SK-N-SH (cell line): ENCODE measurements at regions not wholly inside any gene's neighbourhood (a gene's known extent, or its start where the extent isn't known, plus 50 kb on each side); places are given as distances from the start of the nearest gene placed in this dataset.

Experiments used
- CTCF ChIP-seq: fragments of 200-600 bp; sonication (generic); IDR thresholded peaks from 2 replicates; pipeline ENCODE4 v1.6.1; 2017; ENCODE audit warnings: antibody characterized with exemption, mild to moderate bottlenecking, moderate library complexity
- EP300 ChIP-seq, 2 experiments: IDR thresholded peaks; 2 replicates each; pipeline versions ENCODE4 v1.4.0 to v1.6.1; 2012; ENCODE audit warnings: borderline replicate concordance in 1 of 2, low read depth in 1 of 2, low read length in 1 of 2
- JUND ChIP-seq: IDR thresholded peaks from 2 replicates; pipeline ENCODE4 v1.4.0; 2012
- MAX ChIP-seq: IDR thresholded peaks from 2 replicates; pipeline ENCODE4 v1.4.0; 2012; ENCODE audit warnings: low read depth
- USF1 ChIP-seq: IDR thresholded peaks from 2 replicates; pipeline ENCODE4 v1.4.0; 2012; ENCODE audit warnings: low read depth, borderline replicate concordance

GRCh38 chr13:90613076-90613795 is 734.3 kb upstream of the MIR17HG start:
- TF ChIP-seq CTCF, result no peak
- no peak for TF ChIP-seq EP300 (IDR thresholded peaks at IDR 0.05; ENCODE audit: borderline replicate concordance in 1 of 2, low read depth in 1 of 2, low read length in 1 of 2)
- no peak for TF ChIP-seq MAX
- no peak for TF ChIP-seq JUND
- no peak for TF ChIP-seq USF1
